ENCODE measurements at regions not wholly inside any gene's neighbourhood (a gene's known extent, or its start where the extent isn't known, plus 50 kb on each side); places are given as distances from the start of the nearest gene placed in this dataset.

- Histone ChIP-seq H3K9me3 (ENCODE audit: control insufficient read depth, low read depth, low read length) (no peaks in the 10 kb centered on the region), H3K4me1 (ENCODE audit: control insufficient read depth, extremely low read depth, insufficient read depth, low read length) (no peaks in the 10 kb centered on the region), H3K79me2 (ENCODE audit: control insufficient read depth, insufficient read depth, low read length) (peaks cover 5% of the 10 kb centered on the region), H3K9me1 (ENCODE audit: control insufficient read depth, extremely low read depth, insufficient read depth, low read length) (no peaks in the 10 kb centered on the region), H2AFZ (ENCODE audit: control insufficient read depth, low read length) (no peak overlapping the region), H3K4me2 (ENCODE audit: control insufficient read depth, extremely low read depth, insufficient read depth, low read depth, low read length) (no peak overlapping the region), H3K27ac (ENCODE audit: control insufficient read depth, insufficient read depth, low read length) (no peak overlapping the region), H3K9ac (ENCODE audit: control insufficient read depth, extremely low read depth, insufficient read depth, low read length) (no peak overlapping the region), H4K20me1 (ENCODE audit: control insufficient read depth, extremely low read depth, insufficient read depth, low read length) (no peaks in the 10 kb centered on the region), H3K27me3 (ENCODE audit: control insufficient read depth, extremely low read depth, insufficient read depth, low read length) (no peaks in the 10 kb centered on the region), H3K36me3 (ENCODE audit: control insufficient read depth in 2 of 2, extremely low read depth in 1 of 2, insufficient read depth in 2 of 2, low read length in 2 of 2) (no peaks in the 10 kb centered on the region), H3K4me3 (ENCODE audit: control insufficient read depth in 2 of 3, extremely low read depth in 1 of 3, insufficient read depth in 2 of 3, low read depth in 1 of 3, low read length in 3 of 3) (no peak overlapping the region)
- no peak for FAIRE-seq
- TF ChIP-seq EZH2 (IDR thresholded peaks at IDR 0.05; ENCODE audit: low read length) = no peak
- TF ChIP-seq CTCF (optimal IDR thresholded peaks at IDR 0.05 in 1 of 3, IDR thresholded peaks at IDR 0.05 in 1 of 3, conservative IDR thresholded peaks at IDR 0.05 in 1 of 3; ENCODE audit: extremely low read depth in 1 of 3, insufficient read depth in 2 of 3, low read length in 3 of 3) = no peak
- DNase-seq (ENCODE audit: low read depth, low spot score) = no peak
- dilution Hi-C loops (cut with MboI; ENCODE audit: extremely low pct_ligation_motif_present, low sequenced_read_pairs) = no loop called here
Observed at GRCh38 chr4:159577241-159577640, 474.4 kb downstream of the RAPGEF2 start.

GRCh38 chr4:159582685-159583084 is 479.8 kb downstream of the RAPGEF2 start:
- dilution Hi-C loops (cut with MboI; ENCODE audit: extremely low pct_ligation_motif_present, low sequenced_read_pairs) = no loop called here
- no peaks in the 10 kb centered on the region for H3K4me1 ChIP-seq (ENCODE audit: control insufficient read depth, extremely low read depth, insufficient read depth, low read length)

More at GRCh38 chr4:159582685-159583084, 479.8 kb downstream of the RAPGEF2 start:
- Histone ChIP-seq H3K4me3 (ENCODE audit: control insufficient read depth in 2 of 3, extremely low read depth in 1 of 3, insufficient read depth in 2 of 3, low read depth in 1 of 3, low read length in 3 of 3) (no peak overlapping the region), H3K27me3 (ENCODE audit: control insufficient read depth, extremely low read depth, insufficient read depth, low read length) (no peaks in the 10 kb centered on the region), H3K79me2 (ENCODE audit: control insufficient read depth, insufficient read depth, low read length) (no peaks in the 10 kb centered on the region), H3K4me2 (ENCODE audit: control insufficient read depth, extremely low read depth, insufficient read depth, low read depth, low read length) (no peak overlapping the region), H3K9ac (ENCODE audit: control insufficient read depth, extremely low read depth, insufficient read depth, low read length) (no peak overlapping the region), H3K27ac (ENCODE audit: control insufficient read depth, insufficient read depth, low read length) (no peak overlapping the region), H4K20me1 (ENCODE audit: control insufficient read depth, extremely low read depth, insufficient read depth, low read length) (no peaks in the 10 kb centered on the region), H2AFZ (ENCODE audit: control insufficient read depth, low read length) (no peak overlapping the region), H3K36me3 (ENCODE audit: control insufficient read depth in 2 of 2, extremely low read depth in 1 of 2, insufficient read depth in 2 of 2, low read length in 2 of 2) (no peaks in the 10 kb centered on the region), H3K9me1 (ENCODE audit: control insufficient read depth, extremely low read depth, insufficient read depth, low read length) (no peaks in the 10 kb centered on the region), H3K9me3 (ENCODE audit: control insufficient read depth, low read depth, low read length) (peaks cover 8% of the 10 kb centered on the region)
- FAIRE-seq (no peak), DNase-seq (ENCODE audit: low read depth, low spot score) (no peak)
- no peak for TF ChIP-seq EZH2 (IDR thresholded peaks at IDR 0.05; ENCODE audit: low read length)
- TF ChIP-seq CTCF (optimal IDR thresholded peaks at IDR 0.05 in 1 of 3, IDR thresholded peaks at IDR 0.05 in 1 of 3, conservative IDR thresholded peaks at IDR 0.05 in 1 of 3; ENCODE audit: extremely low read depth in 1 of 3, insufficient read depth in 2 of 3, low read length in 3 of 3) = no peak

Measured in keratinocyte (primary cell).